Neuronal stem cell (in vitro differentiated cells): ENCODE measurements at regions not wholly inside any gene's neighbourhood (a gene's known extent, or its start where the extent isn't known, plus 50 kb on each side); places are given as distances from the start of the nearest gene placed in this dataset.

Source experiments
- DNase-seq: peaks from one replicate; pipeline ENCODE4 v3.0.0-alpha.2; 2013; ENCODE audit warnings: low spot score
- H2AFZ ChIP-seq: one replicate; pipeline ENCODE4 v1.6.1; 2013; ENCODE audit warnings: mild to moderate bottlenecking, low read length, inconsistent platforms
- H2AK5ac ChIP-seq: 2 replicates; pipeline ENCODE4 v1.6.1; 2013; ENCODE audit warnings: low read depth, mild to moderate bottlenecking, inconsistent platforms, low read length, moderate library complexity, mixed read lengths
- H2BK120ac ChIP-seq: 2 replicates; pipeline ENCODE4 v1.6.1; 2013; ENCODE audit warnings: low read depth, mild to moderate bottlenecking, inconsistent platforms, low read length, moderate library complexity, mixed read lengths
- H2BK12ac ChIP-seq: one replicate; pipeline ENCODE4 v1.6.1; 2013; ENCODE audit warnings: low read length, inconsistent platforms
- H2BK15ac ChIP-seq: 2 replicates; pipeline ENCODE4 v1.6.1; 2013; ENCODE audit warnings: mild to moderate bottlenecking, low read length, inconsistent platforms, mixed read lengths
- H2BK5ac ChIP-seq: one replicate; pipeline ENCODE4 v1.6.1; 2013; ENCODE audit warnings: inconsistent platforms, mild to moderate bottlenecking, low read length, moderate library complexity
- H3K14ac ChIP-seq: one replicate; pipeline ENCODE4 v1.6.1; 2013; ENCODE audit warnings: low read length, inconsistent platforms
- H3K18ac ChIP-seq: 2 replicates; pipeline ENCODE4 v1.6.1; 2013; ENCODE audit warnings: low read length, inconsistent platforms
- H3K23ac ChIP-seq: 2 replicates; pipeline ENCODE4 v1.6.1; 2013; ENCODE audit warnings: low read depth, mild to moderate bottlenecking, mixed read lengths, low read length, inconsistent platforms; ENCODE audit not compliant: poor library complexity
- H3K27ac ChIP-seq: replicated peaks from 3 replicates; pipeline ENCODE4 v1.5.1; 2013; ENCODE audit warnings: low read length, inconsistent platforms
- H3K27me3 ChIP-seq, 3 experiments: 2 replicates each; pipeline ENCODE4 v1.6.1; 2013; ENCODE audit warnings: low read length in 3 of 3, mild to moderate bottlenecking in 2 of 3, inconsistent platforms in 1 of 3, low read depth in 1 of 3, mixed read lengths in 1 of 3, moderate library complexity in 1 of 3; ENCODE audit not compliant: control insufficient read depth in 3 of 3, insufficient read depth in 3 of 3
- H3K36me3 ChIP-seq, 2 donors: replicated peaks in 1 of 2; 2 replicates each; pipeline ENCODE4 v1.6.1; 2013; ENCODE audit warnings: low read length in 2 of 2; ENCODE audit not compliant: control insufficient read depth in 2 of 2, insufficient read depth in 2 of 2
- H3K4ac ChIP-seq: 2 replicates; pipeline ENCODE4 v1.6.1; 2013; ENCODE audit warnings: inconsistent platforms, mild to moderate bottlenecking, low read length, moderate library complexity
- H3K4me1 ChIP-seq, 2 donors: 1 replicate in 1 of 2; 2 replicates in 1 of 2; pipeline ENCODE4 v1.6.1; 2013; ENCODE audit warnings: low read length in 2 of 2, low read depth in 1 of 2; ENCODE audit not compliant: control insufficient read depth in 2 of 2, insufficient read depth in 1 of 2
- H3K4me2 ChIP-seq: one replicate; pipeline ENCODE4 v1.6.1; 2013; ENCODE audit warnings: mild to moderate bottlenecking, low read length, inconsistent platforms; ENCODE audit not compliant: insufficient read depth, poor library complexity, severe bottlenecking
- H3K4me3 ChIP-seq, 2 donors: 2 replicates each; pipeline ENCODE4 v1.5.1; 2013; ENCODE audit warnings: low read length in 2 of 2, mild to moderate bottlenecking in 2 of 2, inconsistent platforms in 1 of 2, moderate library complexity in 1 of 2
- H3K79me1 ChIP-seq: one replicate; pipeline ENCODE4 v1.6.1; 2013; ENCODE audit warnings: low read depth, mild to moderate bottlenecking, inconsistent platforms, low read length, moderate library complexity
- H3K9ac ChIP-seq: one replicate; pipeline ENCODE4 v1.6.1; 2013; ENCODE audit warnings: mild to moderate bottlenecking, low read depth, low read length, inconsistent platforms; ENCODE audit not compliant: poor library complexity
- H3K9me3 ChIP-seq, 2 donors: replicated peaks in 1 of 2; 2 replicates each; pipeline versions ENCODE3 to v1.6.1; 2013; ENCODE audit warnings: low read length in 2 of 2, mild to moderate bottlenecking in 2 of 2, inconsistent platforms in 1 of 2, low read depth in 1 of 2, mixed read lengths in 1 of 2, moderate library complexity in 1 of 2; ENCODE audit not compliant: control insufficient read depth in 2 of 2, insufficient read depth in 1 of 2
- H4K8ac ChIP-seq: one replicate; pipeline ENCODE4 v1.6.1; 2013; ENCODE audit warnings: low read depth, mild to moderate bottlenecking, inconsistent platforms, low read length, moderate library complexity
- H4K91ac ChIP-seq: one replicate; pipeline ENCODE4 v1.6.1; 2013; ENCODE audit warnings: low read length, low read depth, mild to moderate bottlenecking, inconsistent platforms; ENCODE audit not compliant: poor library complexity
- WGBS, 2 donors: extraction: QIAGEN DNeasy Blood & Tissue Kit; methylation state at CpG; one replicate each; pipeline ENCODE4 v1.1.7; 2013; ENCODE audit warnings: missing lambda C conversion rate in 2 of 2, mixed read lengths in 1 of 2; ENCODE audit not compliant: insufficient read length in 2 of 2, insufficient replicate concordance in 1 of 2; ENCODE audit errors: extremely low coverage in 2 of 2; 5-methylcytosine and 5-hydroxymethylcytosine counted together

GRCh38 chr18:8957731-8958130 lies 144.8 kb upstream of the NDUFV2 start:
- Histone ChIP-seq H2BK12ac (no peak overlapping the region), H3K4ac (no peak overlapping the region), H3K9me3 (peaks cover 2 to 7% of the 10 kb centered on the region in 2 donors), H3K23ac (no peak overlapping the region), H3K9ac (no peak overlapping the region), H3K4me3 (no peak overlapping the region), H4K91ac (no peak overlapping the region), H2BK120ac (no peak overlapping the region), H3K14ac (no peak overlapping the region), H2AFZ (no peak overlapping the region), H3K79me1 (no peaks in the 10 kb centered on the region), H2BK5ac (no peak overlapping the region), H3K36me3 (no peaks in the 10 kb centered on the region), H3K18ac (no peak overlapping the region), H3K4me2 (no peak overlapping the region), H3K27ac (no peak overlapping the region), H4K8ac (no peak overlapping the region), H3K4me1 (peaks cover 0 to 3% of the 10 kb centered on the region in 2 donors), H3K27me3 (no peaks in the 10 kb centered on the region), H2AK5ac (no peak overlapping the region), H2BK15ac (no peak overlapping the region)
- no peak for DNase-seq

- no peaks in the 10 kb centered on the region for H3K27me3 ChIP-seq
- DNase-seq: no peak
- WGBS, 2 donors: no CpG with 5 or more reads among the region's 3 CpGs
Observed at GRCh38 chr18:8958660-8959059, 143.8 kb upstream of the NDUFV2 start.

GRCh38 chr18:8959551-8960135 lies 142.9 kb upstream of the NDUFV2 start:
- Histone ChIP-seq H3K27ac (no peak overlapping the region), H4K91ac (no peak overlapping the region), H2BK15ac (no peak overlapping the region), H3K79me1 (no peaks in the 10 kb centered on the region), H3K18ac (no peak overlapping the region), H3K4ac (no peak overlapping the region), H3K14ac (no peak overlapping the region), H3K4me1 (peaks cover 0 to 3% of the 10 kb centered on the region in 2 donors), H2BK12ac (no peak overlapping the region), H2BK120ac (no peak overlapping the region), H3K4me2 (no peak overlapping the region), H4K8ac (no peak overlapping the region), H3K23ac (no peak overlapping the region), H2AFZ (no peak overlapping the region), H3K27me3 (no peaks in the 10 kb centered on the region), H3K9ac (no peak overlapping the region), H3K36me3 (no peaks in the 10 kb centered on the region), H2AK5ac (no peak overlapping the region), H2BK5ac (no peak overlapping the region), H3K4me3 (no peak overlapping the region), H3K9me3 (peaks cover 0 to 7% of the 10 kb centered on the region in 2 donors)
- no peak for DNase-seq
- WGBS, 2 donors: no CpG with 5 or more reads among the region's 8 CpGs

More at GRCh38 chr18:8958660-8959059, 143.8 kb upstream of the NDUFV2 start:
- H3K14ac ChIP-seq: no peak overlapping the region
- no peak overlapping the region for H3K9ac ChIP-seq
- no peak overlapping the region for H4K8ac ChIP-seq
- no peak overlapping the region for H2BK15ac ChIP-seq
- no peaks in the 10 kb centered on the region for H3K79me1 ChIP-seq
- H2BK5ac ChIP-seq: no peak overlapping the region
- no peak overlapping the region for H3K4me3 ChIP-seq
- no peak overlapping the region for H3K4ac ChIP-seq
- no peak overlapping the region for H3K23ac ChIP-seq
- H2BK120ac ChIP-seq: no peak overlapping the region
- no peak overlapping the region for H4K91ac ChIP-seq
- H2AFZ ChIP-seq: no peak overlapping the region
- peaks cover 0 to 7% of the 10 kb centered on the region in 2 donors for H3K9me3 ChIP-seq
- H3K4me2 ChIP-seq: no peak overlapping the region
- H3K27ac ChIP-seq: no peak overlapping the region
- peaks cover 0 to 3% of the 10 kb centered on the region in 2 donors for H3K4me1 ChIP-seq
- H2BK12ac ChIP-seq: no peak overlapping the region
- no peak overlapping the region for H2AK5ac ChIP-seq
- H3K18ac ChIP-seq: peak overlapping the region; percentile 11
- H3K36me3 ChIP-seq: no peaks in the 10 kb centered on the region

GRCh38 chr18:8960740-8961657 lies 141.5 kb upstream of the NDUFV2 start:
- Histone ChIP-seq H3K4ac (no peak overlapping the region), H2BK15ac (no peak overlapping the region), H2BK5ac (no peak overlapping the region), H2BK12ac (no peak overlapping the region), H3K4me3 (no peak overlapping the region), H3K9me3 (peaks cover 0 to 4% of the 10 kb centered on the region in 2 donors), H3K9ac (no peak overlapping the region), H3K36me3 (no peaks in the 10 kb centered on the region), H3K18ac (no peak overlapping the region), H3K79me1 (no peaks in the 10 kb centered on the region), H3K23ac (no peak overlapping the region), H3K27ac (no peak overlapping the region), H4K8ac (no peak overlapping the region), H3K27me3 (no peaks in the 10 kb centered on the region), H2BK120ac (no peak overlapping the region), H4K91ac (no peak overlapping the region), H2AFZ (no peak overlapping the region), H2AK5ac (no peak overlapping the region), H3K4me1 (peaks cover 0 to 3% of the 10 kb centered on the region in 2 donors), H3K14ac (no peak overlapping the region), H3K4me2 (no peak overlapping the region)
- no CpG with 5 or more reads among the region's 10 CpGs for WGBS, 2 donors
- no peak for DNase-seq
